B cell (primary cell): ENCODE measurements at regions not wholly inside any gene's neighbourhood (a gene's known extent, or its start where the extent isn't known, plus 50 kb on each side); places are given as distances from the start of the nearest gene placed in this dataset.

ENCODE experiments used
- EZH2 ChIP-seq: IDR thresholded peaks from 2 replicates; pipeline ENCODE4 v1.6.1; 2012; ENCODE audit warnings: borderline replicate concordance, low read depth, mild to moderate bottlenecking, moderate library complexity, low read length; ENCODE audit not compliant: insufficient read depth, poor library complexity, severe bottlenecking
- TF ChIP-seq, protein P1 (sequence below): fragments of 200-600 bp; IDR thresholded peaks from one replicate; pipeline ENCODE4 v1.8.0; 2022; ENCODE audit warnings: antibody characterized with exemption, mild to moderate bottlenecking

GRCh38 chr10:17507538-17507937 lies 53.1 kb upstream of the ST8SIA6 start:
- no peak for TF ChIP-seq EZH2
- TF ChIP-seq, protein P1, sequence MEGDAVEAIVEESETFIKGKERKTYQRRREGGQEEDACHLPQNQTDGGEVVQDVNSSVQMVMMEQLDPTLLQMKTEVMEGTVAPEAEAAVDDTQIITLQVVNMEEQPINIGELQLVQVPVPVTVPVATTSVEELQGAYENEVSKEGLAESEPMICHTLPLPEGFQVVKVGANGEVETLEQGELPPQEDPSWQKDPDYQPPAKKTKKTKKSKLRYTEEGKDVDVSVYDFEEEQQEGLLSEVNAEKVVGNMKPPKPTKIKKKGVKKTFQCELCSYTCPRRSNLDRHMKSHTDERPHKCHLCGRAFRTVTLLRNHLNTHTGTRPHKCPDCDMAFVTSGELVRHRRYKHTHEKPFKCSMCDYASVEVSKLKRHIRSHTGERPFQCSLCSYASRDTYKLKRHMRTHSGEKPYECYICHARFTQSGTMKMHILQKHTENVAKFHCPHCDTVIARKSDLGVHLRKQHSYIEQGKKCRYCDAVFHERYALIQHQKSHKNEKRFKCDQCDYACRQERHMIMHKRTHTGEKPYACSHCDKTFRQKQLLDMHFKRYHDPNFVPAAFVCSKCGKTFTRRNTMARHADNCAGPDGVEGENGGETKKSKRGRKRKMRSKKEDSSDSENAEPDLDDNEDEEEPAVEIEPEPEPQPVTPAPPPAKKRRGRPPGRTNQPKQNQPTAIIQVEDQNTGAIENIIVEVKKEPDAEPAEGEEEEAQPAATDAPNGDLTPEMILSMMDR = no peak
